Inflammatory macrophage treated with lipopolysaccharide for 1 hour (primary cell): ENCODE measurements at regions not wholly inside any gene's neighbourhood (a gene's known extent, or its start where the extent isn't known, plus 50 kb on each side); places are given as distances from the start of the nearest gene placed in this dataset.
"Not testable (repeated sequence)": the region's sequence is repeated elsewhere in the genome, so short reads cannot be mapped to it uniquely, and the experiment has no call there.

Source experiments
- DNase-seq, 2 donors: peaks; one replicate each; pipeline ENCODE4 v3.0.0-alpha.2; 2020 to 2022

DNA sequence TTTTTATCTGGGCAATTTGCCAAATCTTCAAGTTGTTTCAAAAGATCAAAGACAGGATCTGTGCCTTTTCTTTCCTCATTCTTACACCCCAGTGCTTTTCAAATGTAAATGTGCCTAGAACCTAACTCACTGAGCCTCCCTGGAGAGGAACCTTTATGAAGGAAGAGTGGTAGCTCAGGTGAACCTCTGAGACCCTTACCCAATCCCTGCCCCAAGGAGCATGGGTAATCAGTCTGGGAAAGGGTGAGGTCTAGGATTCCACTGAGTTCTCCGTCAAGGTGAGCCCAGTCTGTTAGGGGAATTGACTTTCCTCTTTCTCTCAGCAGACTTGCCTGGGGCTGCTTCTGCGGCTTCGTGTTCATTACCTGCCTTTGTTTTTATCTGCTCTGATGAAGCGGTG lies 88.1 kb upstream of the MAP4K4 start:
- no peak for DNase-seq

DNA sequence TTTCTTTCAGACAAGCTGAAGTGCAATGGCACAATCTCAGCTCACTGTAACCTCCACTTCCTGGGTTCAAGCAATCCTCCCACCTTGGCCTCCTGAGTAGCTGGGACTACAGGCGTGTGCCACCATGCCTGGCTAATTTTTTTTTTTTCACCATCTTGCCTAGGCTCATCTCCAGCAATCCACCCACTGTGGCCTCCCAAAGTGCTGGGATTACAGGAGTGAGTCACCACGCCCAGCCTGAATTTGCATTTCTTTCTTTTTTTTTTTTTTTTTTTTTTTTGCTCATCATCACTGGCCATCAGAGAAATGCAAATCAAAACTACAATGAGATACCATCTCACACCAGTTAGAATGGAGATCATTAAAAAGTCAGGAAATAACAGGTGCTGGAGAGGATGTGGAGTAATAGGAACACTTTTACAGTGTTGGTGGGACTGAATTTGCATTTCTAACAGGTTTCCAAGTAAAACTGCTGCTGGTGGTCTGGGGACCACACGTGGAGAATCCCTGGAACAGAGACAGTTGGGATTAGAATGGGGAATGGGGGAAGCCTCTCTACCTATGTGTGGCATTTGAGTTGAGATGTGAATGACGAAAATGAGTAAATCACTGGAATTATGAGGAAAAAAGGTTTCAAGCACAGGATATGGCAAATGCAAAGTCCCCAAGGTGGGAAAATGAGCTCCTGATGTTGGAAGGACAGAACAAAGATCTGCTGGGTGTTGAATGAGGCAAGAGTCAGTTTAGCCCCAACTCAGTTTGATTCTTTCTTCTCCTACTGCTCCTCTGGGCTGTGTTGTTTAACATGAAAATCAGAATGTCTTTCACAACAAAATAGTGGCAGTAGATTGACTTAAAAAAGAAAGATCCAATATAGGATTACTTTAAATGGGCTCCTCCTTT lies 88.8 kb upstream of the MAP4K4 start:
- peak in 1 of 2 donors; percentile 34 for DNase-seq

DNA sequence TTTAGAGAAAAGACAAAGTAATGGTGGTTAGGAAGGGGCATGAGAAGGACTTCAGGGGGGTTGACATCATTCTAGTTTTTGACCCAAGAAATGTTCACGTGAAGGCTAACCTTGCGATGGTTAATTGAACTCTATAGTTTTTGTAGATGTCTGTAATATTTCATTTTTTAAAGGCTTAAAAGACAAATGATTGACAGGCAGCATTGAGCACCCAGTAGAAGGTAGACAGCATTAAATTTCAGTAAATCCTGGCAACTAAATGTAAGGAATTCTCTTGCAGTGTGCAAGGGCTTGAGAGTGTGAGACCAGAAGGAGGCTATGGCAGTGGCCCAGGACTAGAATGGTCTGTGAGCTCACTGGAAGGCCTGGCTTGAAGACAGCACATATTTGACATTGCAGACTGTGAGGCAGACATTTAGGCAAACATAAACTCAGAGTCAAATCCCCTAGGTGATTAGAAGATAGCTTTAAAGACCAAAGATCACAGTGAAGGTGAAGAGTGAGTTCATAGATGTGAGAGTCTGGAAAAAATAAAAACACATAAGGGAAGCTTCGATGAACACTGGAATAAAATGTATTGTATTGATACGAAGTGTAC lies 100.1 kb upstream of the MAP4K4 start:
- DNase-seq, result no peak

DNA sequence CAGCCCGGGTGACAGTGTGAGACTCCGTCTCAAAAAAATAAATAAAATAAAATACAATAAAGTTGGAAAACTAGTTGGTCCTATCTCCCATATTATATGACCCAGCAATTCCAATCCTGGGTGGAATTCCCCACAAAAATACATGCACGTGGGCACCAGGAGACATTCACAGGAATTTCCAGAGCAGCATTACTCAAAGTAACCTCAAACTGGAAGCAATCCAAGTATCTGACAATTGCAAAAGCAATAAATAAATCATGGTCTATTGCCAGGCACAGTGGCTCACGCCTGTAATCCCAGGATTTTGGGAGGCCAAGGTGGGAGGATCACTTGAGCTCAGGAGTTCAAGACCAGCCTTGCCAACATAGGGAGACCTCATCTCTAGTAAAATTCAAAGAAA lies 101.2 kb upstream of the MAP4K4 start:
- DNase-seq, result peak; percentile 71 to 77

DNA sequence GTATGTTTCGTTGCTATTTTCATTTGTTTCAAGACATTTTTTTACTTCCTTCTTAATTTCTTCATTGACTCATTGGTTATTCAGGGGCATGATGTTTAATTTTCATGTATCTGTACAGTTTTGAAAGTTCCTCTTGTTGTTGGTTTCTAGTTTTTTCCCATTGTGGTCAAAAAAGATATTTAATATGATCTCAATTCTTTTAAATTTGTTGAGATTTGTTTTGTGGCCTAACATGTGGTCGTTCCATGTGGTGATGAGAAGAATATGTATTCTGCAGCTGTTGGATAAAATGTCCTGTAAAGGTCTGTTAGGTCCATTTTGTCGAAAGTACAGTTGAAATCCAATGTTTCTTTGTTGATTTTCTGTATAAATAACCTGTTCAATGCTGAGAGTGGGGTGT lies 110.3 kb upstream of the MAP4K4 start:
- DNase-seq, result no peak

DNA sequence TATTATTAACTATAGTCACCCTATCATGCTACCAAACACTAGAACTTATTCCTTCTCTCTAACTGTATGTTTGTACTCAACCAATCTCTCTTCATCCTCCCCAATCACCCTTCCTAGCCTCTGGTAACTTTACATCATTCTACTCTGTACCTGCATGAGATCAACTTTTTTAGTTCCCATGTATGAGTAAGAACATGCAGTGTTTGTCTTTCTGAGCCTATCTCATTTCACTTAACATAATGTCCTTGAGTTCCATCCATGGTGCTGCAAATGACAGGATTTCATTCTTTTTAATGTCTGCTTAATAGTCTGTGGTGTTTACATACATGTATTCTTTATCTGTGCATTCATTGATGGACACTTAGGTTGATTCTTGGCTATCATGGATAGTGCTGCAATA lies 108.9 kb upstream of the RFX8 start:
- no peak for DNase-seq

DNA sequence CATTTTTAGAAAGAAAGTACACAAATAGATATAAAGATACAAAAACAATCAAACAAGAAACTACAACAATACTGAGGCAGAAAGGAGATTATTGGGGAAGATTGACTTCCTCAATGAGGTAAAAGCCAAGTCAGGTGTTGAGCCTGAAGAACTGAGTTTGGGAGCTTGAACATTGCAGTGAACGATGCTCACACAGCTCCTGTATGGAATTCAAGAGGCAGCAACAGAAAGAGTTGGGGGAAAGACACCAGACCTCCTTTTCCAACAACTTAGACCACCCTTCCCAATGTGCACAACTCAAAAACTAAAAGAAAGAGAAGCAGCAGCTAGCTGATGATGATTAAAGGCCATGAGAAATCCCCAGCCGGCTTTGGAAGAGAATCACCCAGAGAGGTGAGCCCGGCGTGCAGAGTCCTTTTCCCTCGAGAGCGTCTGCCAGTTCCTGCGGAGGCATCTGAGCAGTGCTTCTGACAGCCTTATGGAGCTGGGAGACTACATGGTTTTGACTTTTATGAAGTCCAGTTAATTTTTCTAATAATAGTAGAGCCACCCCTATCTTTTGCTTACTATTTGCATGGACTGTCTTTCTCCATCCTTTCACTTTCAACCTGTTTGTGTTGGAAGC lies 106.9 kb upstream of the RFX8 start:
- no peak for DNase-seq

DNA sequence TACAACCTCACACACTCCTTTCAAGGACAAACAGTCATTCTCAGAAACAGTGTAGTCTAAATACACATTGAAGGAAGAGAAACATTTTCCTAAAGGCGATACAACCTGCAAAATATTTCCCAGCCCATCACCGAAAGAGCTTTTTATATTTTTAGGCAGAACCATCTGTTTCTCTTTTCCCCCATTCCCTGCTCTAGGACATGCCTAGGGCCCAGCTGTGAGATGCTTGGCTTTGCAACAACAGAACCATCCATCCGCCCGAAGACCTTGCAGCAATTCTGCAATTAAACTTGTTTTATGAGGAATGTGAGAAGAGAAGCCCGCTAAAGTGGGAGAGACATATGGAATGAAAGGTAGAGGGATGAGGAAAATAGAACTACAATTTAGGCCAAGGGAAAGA lies 105.6 kb upstream of the RFX8 start:
- DNase-seq, result no peak

DNA sequence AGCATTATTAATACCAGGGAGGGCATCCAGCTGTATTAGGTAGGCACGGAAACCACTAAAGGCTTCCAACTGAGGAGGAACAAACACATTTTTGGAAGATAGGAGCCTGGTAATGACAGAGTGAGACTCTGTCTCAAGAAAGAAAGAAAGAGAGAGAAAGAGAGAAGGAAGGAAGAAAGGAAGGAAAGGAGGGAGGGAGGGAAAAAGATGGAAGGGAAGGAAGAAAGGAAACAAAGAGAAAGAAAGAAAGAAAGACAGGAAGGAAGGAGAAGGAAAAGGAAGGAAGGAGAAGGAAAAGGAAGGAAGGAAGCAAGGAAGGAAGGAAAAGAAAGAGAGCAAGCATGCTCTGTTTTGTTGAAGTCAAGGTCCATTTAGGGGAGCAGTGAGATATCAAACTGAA lies 103.8 kb upstream of the RFX8 start:
- no peak for DNase-seq

DNA sequence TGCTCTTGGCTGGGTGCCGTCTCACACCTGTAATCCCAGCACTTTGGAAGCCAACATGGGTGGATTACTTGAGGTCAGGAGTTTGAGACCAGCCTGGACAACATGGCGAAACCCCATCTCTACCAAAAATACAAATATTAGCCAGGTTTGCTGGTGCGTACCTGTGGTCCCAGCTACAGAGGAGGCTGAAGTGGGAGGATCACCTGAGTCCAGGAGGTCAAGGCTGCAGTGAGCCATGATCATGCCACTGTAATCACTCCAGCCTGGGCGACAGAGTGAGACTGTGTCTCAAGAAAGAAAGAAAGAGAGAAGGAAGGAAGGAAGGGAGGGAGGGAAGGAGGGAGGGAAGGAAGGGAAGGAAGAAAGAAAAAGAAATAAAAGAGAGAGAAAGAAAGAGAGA lies 103.2 kb upstream of the RFX8 start:
- DNase-seq, result not testable (repeated sequence)

DNA sequence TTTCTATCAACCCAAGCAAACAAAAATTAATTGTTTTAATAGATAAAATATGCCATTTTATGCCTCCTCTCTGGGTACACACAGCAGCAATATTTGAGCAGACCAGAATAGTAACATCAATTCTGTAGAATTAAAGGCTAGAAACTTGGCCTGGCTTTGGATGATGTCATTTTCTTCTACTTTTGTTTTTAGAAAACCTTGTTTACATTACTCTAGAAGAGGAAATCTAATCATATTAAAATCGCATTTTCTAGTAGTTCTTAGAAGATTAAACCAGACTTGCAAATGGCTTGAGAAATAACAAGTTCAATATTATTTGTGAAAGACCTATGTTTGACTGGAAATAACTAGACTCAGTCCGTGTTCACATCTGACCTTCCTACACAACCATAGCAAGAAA lies 102.3 kb upstream of the RFX8 start:
- DNase-seq, result no peak

DNA sequence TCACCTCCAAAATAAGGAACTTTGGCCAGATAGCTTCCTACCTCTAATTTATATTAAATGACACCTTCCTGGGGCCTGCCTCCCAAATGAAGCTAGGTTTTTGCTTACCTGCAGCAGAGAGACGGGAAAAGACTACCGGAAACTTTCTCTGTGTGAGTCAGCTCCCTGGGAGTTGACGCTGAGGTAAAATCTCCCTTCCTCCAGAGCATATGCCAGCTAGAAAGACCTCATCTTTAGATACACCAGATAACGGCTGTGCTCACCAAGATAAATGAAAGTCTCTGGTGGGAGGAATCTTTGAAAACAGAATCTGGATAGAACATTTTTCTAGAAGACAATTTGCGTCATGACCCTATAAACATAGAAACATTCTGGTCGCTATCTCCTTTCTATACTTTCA lies 99.7 kb upstream of the RFX8 start:
- DNase-seq, result no peak

DNA sequence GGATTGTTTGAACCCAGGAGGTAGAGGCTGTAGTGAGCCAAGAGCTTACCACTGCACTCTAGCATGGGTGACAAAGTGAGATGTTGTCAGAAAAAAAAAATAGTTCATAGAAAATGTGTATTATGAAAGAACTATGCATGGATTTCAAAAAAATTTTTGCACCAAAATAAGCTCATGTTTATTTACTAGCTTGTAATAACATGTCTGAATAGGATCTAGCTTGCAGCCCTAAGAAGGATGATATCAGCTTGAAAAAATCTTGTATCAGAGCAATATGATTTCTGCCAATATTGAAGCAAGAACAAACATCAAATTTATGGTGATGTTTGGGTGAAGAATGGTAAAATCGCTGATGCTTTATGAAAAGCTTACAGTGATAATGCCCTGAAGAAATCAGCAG lies 97.0 kb upstream of the RFX8 start:
- no peak for DNase-seq

DNA sequence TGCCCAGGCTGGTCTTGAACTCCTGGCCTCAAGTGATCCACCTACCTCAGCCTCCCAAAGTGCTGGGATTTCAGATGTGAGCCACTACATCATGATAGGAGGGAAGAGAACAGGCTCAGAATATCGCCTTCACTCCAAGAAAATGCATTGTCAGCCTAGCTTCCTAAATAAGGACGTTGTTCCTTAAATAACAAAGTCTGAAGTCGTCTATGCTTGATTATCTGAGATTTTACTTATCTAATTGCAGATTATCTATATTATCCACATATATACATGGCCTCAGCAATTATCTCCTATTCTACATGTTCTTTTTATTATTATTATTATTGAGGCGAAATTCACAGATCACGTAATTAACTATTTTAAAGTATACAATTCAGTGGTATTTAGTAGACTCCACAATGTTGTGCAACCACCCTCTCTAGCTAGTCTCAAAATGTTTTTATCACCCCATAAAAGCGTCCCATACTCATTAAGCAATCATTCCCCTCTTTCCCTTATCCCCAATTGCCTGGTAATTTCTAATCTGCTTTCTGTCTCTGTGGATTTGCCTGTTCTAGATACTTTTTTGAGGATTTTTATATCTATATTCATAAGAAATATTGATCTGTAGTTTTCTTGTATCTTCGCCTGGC lies 95.1 kb upstream of the RFX8 start:
- DNase-seq, result no peak

DNA sequence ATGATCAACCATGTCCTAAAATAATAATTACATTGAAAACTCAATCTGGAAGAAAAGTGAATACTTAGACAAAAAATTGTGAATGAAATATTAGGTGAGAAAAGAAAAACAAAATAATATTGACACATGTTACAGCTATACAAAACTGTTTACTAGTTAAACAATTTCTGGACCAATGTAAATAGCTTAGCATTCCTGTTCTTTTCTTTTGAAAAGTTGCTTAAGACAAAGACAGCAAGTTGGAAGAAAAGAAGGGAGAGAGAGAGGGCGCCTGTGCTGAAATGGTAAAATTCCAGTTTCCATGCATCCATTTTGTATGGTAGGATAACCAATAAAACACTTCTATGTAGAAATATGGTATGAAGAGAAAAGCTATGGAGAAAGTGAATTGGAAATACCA lies 94.1 kb upstream of the RFX8 start:
- no peak for DNase-seq

DNA sequence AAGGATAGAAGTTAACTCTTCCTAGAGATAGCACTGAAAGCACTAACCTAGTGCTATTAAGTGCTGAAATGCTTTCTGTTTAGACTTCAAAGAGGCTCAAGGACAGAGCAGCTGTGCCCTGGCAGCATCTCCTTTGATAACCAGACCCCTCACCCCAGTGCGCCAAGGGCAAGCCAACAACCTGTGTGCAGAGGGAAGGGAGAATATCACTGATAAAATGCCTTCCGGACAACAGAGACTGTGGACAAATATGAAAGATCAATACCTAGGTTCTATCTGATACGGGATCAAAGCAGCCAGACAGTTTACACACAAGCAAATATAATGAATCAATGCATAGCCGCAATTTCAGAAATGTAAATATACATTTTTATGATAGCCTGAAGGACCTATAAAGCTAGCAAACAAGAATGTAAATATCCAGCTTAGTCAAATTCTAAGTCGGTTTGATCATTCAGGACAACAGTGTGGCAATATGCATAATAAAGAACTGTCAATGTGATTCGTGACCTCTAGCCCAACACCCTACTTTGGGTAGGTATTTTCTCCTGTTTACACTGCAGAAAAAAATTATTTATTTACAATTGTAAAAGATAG lies 91.8 kb upstream of the RFX8 start:
- DNase-seq, result no peak

DNA sequence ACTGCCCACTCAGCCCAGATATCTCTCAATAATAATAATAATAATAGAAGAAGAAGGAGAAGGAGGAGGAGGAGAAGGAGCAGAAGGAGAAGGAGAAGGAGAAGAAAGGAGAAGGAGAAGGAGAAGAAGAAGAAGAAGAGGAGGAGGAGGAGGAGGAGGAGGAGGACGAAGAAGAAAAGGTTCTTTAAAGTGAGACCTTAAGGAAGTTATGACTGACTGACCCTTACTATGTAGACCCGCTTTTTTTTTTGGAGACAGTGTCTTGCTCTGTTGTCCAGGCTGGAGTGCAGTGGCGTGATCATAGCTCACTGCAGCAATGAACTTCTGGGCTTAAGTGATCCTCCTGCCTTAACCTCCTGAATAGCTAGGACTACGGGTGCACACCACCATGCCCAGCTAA lies 88.9 kb upstream of the RFX8 start:
- DNase-seq, result no peak

DNA sequence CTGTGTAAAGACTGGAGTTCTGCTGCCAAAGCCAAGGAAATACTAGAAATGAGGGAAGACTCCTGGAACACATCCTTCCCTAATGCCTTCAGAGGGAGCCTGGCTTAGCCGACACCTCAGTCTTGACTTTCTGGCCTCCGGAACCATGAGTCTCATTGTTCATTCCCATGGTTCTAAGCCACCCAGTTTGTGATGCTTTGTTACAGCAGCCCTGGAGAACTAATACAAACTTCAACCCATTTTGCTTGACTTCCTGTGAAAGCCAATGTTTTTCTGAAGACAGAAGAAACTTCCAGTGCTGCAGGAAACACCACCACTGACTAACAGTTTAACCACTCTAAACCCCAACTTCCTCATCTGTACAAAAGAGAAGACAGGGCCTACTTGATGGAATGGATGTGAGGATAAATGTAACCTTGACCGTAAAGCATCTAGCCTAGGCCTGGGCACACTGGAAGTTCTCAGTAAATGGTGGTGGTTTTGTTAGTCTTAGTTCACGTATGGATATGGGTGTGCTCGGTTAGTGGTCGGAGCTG lies 85.9 kb upstream of the RFX8 start:
- peak; percentile 44 to 56 for DNase-seq

DNA sequence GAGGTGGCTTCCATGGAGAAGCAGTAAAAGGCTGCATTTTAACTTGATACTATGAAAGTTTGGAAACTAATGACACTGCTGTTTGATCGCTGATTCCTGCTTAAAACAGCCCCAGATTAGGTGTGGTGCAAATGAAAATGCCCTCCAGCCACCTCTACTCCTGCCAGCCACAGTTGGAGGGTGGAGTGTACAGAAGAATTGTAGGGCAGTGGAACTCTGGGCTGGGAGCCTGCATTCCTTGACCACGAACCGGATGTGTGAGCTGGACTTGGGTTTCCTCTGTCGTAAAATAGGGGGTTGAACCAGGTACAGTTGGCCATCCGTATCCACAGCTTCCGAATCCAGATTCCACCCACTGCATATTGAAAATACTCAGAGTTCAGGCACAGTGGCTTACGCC lies 84.6 kb upstream of the RFX8 start:
- no peak for DNase-seq

DNA sequence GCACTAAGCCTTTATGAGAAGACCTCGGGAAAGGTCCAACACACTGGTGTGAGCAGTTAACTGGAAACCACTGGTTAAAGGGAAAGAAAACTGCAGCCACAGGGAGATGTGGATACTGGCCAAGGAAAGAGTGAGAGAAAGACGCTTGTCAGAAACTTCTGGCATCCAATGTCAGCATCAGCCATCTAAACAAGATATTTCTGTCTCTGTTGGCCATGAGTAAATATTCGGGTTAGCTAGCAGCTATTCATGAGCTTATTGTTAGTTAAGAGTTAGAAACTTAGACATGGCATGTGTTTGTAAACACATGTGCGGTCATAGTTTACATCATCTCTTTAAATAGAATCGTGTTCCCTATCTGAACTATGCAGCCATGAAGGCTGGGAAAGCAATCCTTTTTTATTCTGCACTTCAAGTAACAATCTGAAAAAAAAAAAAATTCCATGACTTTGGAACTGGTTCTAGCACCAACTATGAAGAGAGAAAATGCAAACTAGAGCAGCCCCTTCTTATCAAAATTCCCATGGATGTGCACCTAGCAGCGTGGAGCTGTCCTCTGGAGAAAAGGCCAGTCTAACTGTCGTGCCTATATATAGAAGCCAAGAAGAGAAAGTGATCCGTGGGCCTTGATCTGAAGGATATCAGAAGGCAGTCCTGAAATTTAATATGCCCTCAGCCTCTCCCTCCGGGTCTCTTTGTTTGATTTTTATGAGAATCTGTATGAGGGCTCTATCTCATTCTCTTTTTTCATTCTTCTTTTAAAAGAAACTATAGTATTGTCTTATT lies 84.0 kb upstream of the RFX8 start:
- DNase-seq, result no peak

DNA sequence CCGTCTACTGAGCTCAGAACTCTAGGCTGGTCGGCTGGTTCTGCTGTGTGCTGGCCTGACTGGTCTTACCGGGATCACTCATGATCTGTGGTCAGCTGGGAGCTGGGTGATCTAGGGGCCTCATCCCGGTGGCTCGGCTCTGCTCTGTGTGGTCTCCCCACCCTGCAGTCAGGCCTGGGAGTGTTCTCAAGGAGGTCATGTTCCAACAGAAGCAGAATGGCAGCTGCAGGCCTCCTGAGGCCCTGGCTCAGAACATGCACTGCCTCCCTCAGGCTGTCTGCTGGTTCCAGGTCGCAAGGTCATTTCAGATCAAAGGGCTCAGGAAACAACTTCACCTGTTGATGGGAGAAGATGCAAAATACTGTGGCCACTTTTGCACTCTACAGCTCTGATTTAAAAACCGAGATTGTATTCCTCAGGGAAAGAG lies 81.1 kb upstream of the RFX8 start:
- DNase-seq, result no peak

DNA sequence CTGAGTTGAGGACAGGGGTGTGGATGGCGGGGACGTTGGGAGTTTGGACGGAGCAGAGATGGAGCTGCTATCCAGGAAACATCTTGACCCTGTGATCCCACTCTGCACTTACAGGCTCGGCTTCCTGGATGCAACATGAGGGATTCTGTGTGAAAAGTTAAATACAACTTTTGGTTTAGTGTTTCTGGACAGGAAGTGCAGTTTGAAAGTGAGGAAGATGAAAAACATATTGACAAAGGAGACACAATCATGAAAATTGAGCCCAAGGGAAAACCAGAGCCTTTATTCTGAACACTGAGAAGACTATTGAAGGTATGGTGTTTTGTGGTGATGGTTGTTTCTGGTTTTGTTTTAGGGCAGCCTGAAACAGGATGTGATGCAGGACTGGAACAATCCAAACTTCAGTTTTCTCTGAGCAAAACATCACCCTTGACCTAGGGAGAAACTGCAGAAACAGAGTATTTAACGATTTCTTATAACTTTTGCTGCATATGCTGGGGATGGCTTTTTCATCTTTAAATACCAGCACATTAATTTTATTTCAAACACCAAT lies 76.5 kb upstream of the RFX8 start:
- DNase-seq, result no peak
